ENCODE measurements at regions not wholly inside any gene's neighbourhood (a gene's known extent, or its start where the extent isn't known, plus 50 kb on each side); places are given as distances from the start of the nearest gene placed in this dataset.

DNA sequence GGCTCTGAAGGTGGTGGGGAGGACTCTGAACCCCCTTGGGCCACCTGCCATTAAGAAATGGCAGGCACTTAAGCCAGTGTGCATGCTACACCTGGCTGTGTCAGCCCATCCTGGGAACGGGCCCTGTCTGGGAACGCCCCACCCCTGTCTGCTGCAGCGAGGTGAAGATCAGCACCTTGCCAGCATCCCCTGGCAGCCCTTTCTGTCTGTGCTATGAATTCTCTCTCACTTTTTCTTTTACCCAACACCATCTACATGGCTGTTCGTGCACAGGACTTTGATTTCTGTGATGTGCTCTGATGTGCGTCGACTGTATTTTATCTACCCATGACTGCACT, 452.9 kb upstream of the B3GAT1 start:
- Histone ChIP-seq H3K4me1 (ENCODE audit: control insufficient read depth, insufficient read depth, low read length) (no peaks in the 10 kb centered on the region), H3K27ac (ENCODE audit: low read length) (no peak overlapping the region), H3K36me3 (ENCODE audit: control insufficient read depth, insufficient read depth, low read length) (no peaks in the 10 kb centered on the region), H3K4me3 (ENCODE audit: low read depth in 2 of 2, low read length in 2 of 2) (no peak overlapping the region), H3K27me3 (ENCODE audit: control insufficient read depth, insufficient read depth, low read length) (no peaks in the 10 kb centered on the region), H3K9me3 (ENCODE audit: control insufficient read depth, insufficient read depth, low read depth, low read length) (no peaks in the 10 kb centered on the region)
- intact Hi-C loops (cut with micrococcal nuclease; ENCODE audit: unreplicated experiment): loop anchor here (5.0 kb wide), 1 partner anchor 503 kb away; no protein-coding TSS in a partner anchor
- in situ Hi-C loops (cut with HindIII; ENCODE audit: low pct_unique_long_range_greater_than_20kb, low sequenced_read_pairs): no loop called here
- DNase-seq (ENCODE audit: low read depth, low spot score) (no peak), ATAC-seq (no peak)
- ChIA-PET POLR2A (no interaction called here), CTCF (no interaction called here)
- no peak for TF ChIP-seq POLR2AphosphoS5 (IDR thresholded peaks at IDR 0.05; ENCODE audit: low read depth, low read length)
- TF ChIP-seq, protein P1, sequence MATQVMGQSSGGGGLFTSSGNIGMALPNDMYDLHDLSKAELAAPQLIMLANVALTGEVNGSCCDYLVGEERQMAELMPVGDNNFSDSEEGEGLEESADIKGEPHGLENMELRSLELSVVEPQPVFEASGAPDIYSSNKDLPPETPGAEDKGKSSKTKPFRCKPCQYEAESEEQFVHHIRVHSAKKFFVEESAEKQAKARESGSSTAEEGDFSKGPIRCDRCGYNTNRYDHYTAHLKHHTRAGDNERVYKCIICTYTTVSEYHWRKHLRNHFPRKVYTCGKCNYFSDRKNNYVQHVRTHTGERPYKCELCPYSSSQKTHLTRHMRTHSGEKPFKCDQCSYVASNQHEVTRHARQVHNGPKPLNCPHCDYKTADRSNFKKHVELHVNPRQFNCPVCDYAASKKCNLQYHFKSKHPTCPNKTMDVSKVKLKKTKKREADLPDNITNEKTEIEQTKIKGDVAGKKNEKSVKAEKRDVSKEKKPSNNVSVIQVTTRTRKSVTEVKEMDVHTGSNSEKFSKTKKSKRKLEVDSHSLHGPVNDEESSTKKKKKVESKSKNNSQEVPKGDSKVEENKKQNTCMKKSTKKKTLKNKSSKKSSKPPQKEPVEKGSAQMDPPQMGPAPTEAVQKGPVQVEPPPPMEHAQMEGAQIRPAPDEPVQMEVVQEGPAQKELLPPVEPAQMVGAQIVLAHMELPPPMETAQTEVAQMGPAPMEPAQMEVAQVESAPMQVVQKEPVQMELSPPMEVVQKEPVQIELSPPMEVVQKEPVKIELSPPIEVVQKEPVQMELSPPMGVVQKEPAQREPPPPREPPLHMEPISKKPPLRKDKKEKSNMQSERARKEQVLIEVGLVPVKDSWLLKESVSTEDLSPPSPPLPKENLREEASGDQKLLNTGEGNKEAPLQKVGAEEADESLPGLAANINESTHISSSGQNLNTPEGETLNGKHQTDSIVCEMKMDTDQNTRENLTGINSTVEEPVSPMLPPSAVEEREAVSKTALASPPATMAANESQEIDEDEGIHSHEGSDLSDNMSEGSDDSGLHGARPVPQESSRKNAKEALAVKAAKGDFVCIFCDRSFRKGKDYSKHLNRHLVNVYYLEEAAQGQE (IDR thresholded peaks at IDR 0.05; ENCODE audit: insufficient read depth in 1 of 2, low read depth in 2 of 2, low read length in 1 of 2): no peak
- TF ChIP-seq SIN3A (IDR thresholded peaks at IDR 0.05; ENCODE audit: borderline replicate concordance, insufficient read depth, low read depth, low read length): no peak
- TF ChIP-seq TCF7L2 (IDR thresholded peaks at IDR 0.05; ENCODE audit: low read depth, low read length): no peak
- TF ChIP-seq, protein P2, sequence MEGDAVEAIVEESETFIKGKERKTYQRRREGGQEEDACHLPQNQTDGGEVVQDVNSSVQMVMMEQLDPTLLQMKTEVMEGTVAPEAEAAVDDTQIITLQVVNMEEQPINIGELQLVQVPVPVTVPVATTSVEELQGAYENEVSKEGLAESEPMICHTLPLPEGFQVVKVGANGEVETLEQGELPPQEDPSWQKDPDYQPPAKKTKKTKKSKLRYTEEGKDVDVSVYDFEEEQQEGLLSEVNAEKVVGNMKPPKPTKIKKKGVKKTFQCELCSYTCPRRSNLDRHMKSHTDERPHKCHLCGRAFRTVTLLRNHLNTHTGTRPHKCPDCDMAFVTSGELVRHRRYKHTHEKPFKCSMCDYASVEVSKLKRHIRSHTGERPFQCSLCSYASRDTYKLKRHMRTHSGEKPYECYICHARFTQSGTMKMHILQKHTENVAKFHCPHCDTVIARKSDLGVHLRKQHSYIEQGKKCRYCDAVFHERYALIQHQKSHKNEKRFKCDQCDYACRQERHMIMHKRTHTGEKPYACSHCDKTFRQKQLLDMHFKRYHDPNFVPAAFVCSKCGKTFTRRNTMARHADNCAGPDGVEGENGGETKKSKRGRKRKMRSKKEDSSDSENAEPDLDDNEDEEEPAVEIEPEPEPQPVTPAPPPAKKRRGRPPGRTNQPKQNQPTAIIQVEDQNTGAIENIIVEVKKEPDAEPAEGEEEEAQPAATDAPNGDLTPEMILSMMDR (IDR thresholded peaks at IDR 0.05): no peak
- BruUV-seq (replicated peaks): no TSS peak

DNA sequence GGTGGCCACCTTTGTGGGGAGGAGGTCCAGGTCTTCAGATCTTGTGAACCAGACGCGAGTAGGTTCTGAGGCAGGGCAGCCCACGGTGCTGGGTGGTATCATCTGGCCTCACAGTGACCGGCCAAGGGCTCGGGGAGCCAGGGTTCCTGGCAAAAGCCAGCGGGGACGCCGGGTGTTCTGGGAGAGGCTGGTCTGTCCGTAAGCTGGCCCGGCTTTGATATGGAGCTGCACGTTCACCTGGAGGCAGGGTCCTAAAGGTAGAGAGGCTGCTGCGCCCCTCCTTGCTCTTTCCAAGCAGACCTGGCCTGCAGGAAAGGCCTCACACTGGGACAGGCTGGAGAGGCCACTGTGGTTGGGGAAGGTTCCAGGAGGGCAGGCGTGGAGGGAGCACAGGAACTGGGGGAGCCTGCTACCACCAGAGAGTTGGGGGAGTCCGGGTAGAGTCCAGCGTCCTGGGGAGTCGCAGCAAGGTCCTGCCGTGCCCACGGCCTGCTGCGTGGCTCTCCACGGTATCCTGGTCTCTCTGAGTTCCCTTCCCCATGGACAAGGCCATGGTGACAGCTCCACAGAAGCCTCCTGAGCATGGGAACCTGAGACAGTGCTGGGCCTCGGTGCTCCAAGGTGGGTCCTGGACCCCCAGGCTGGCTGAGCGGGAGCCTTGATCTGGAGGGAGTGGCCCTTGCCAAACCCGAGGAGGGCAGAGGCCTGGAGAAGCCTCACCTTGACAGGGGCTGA, 452.4 kb upstream of the B3GAT1 start:
- DNase-seq (ENCODE audit: low read depth, low spot score): no peak
- no peaks in the 10 kb centered on the region for H3K27me3 ChIP-seq (ENCODE audit: control insufficient read depth, insufficient read depth, low read length)
- no peaks in the 10 kb centered on the region for H3K4me1 ChIP-seq (ENCODE audit: control insufficient read depth, insufficient read depth, low read length)
- no peaks in the 10 kb centered on the region for H3K9me3 ChIP-seq (ENCODE audit: control insufficient read depth, insufficient read depth, low read depth, low read length)
- no peak overlapping the region for H3K27ac ChIP-seq (ENCODE audit: low read length)
- in situ Hi-C loops (cut with HindIII; ENCODE audit: low pct_unique_long_range_greater_than_20kb, low sequenced_read_pairs) (no loop called here), intact Hi-C loops (cut with micrococcal nuclease; ENCODE audit: unreplicated experiment) (no loop called here)
- no TSS peak for BruUV-seq (replicated peaks)
- TF ChIP-seq, protein P2 (IDR thresholded peaks at IDR 0.05): no peak
- TF ChIP-seq POLR2AphosphoS5 (IDR thresholded peaks at IDR 0.05; ENCODE audit: low read depth, low read length) (no peak), SIN3A (IDR thresholded peaks at IDR 0.05; ENCODE audit: borderline replicate concordance, insufficient read depth, low read depth, low read length) (no peak), TCF7L2 (IDR thresholded peaks at IDR 0.05; ENCODE audit: low read depth, low read length) (no peak)
- TF ChIP-seq, protein P1 (IDR thresholded peaks at IDR 0.05; ENCODE audit: insufficient read depth in 1 of 2, low read depth in 2 of 2, low read length in 1 of 2): no peak
- POLR2A ChIA-PET: no interaction called here
- no peak overlapping the region for H3K4me3 ChIP-seq (ENCODE audit: low read depth in 2 of 2, low read length in 2 of 2)
- CTCF ChIA-PET: no interaction called here
- no peaks in the 10 kb centered on the region for H3K36me3 ChIP-seq (ENCODE audit: control insufficient read depth, insufficient read depth, low read length)
- no peak for ATAC-seq

Data from Panc1 (cell line).